Suppressor macrophage treated with lipopolysaccharide for 4 hours (primary cell): ENCODE measurements at regions not wholly inside any gene's neighbourhood (a gene's known extent, or its start where the extent isn't known, plus 50 kb on each side); places are given as distances from the start of the nearest gene placed in this dataset.
A peak's percentile ranks its signal among the peaks of the same experiment; 100 is the strongest.
"Not testable (repeated sequence)": the region's sequence is repeated elsewhere in the genome, so short reads cannot be mapped to it uniquely, and the experiment has no call there.

Experiments
- DNase-seq: peaks from one replicate; pipeline ENCODE4 v3.0.0-alpha.2; 2020

GRCh38 chr3:124043023-124043422 lies 51.1 kb upstream of the ROPN1 start:
- DNase-seq = no peak

GRCh38 chr3:124044956-124045355 lies 53.0 kb upstream of the ROPN1 start:
- no peak for DNase-seq

- DNase-seq = no peak
Measured at GRCh38 chr3:124048967-124049798, 57.3 kb upstream of the ROPN1 start.

- DNase-seq = no peak
Measured at GRCh38 chr3:124051636-124052035, 59.7 kb upstream of the ROPN1 start.

- DNase-seq = no peak
Measured at GRCh38 chr3:124053871-124054270, 61.9 kb upstream of the ROPN1 start.

- no peak for DNase-seq
Measured at GRCh38 chr3:124056846-124057245, 64.9 kb upstream of the ROPN1 start.

- no peak for DNase-seq
Measured at GRCh38 chr3:124057420-124057819, 65.5 kb upstream of the ROPN1 start.

GRCh38 chr3:124059580-124059979 lies 67.7 kb upstream of the ROPN1 start:
- DNase-seq = no peak

GRCh38 chr3:124063197-124063909 lies 71.4 kb upstream of the ROPN1 start:
- no peak for DNase-seq

GRCh38 chr3:124064050-124064449 lies 72.1 kb upstream of the ROPN1 start:
- no peak for DNase-seq

GRCh38 chr3:124066543-124066942 lies 74.6 kb upstream of the ROPN1 start:
- not testable (repeated sequence) for DNase-seq

- not testable (repeated sequence) for DNase-seq
Measured at GRCh38 chr3:124069706-124070105, 77.8 kb upstream of the ROPN1 start.

- not testable (repeated sequence) for DNase-seq
Measured at GRCh38 chr3:124075090-124075489, 83.2 kb upstream of the ROPN1 start.

GRCh38 chr3:124075753-124076152 lies 83.8 kb upstream of the ROPN1 start:
- DNase-seq = no peak

- no peak for DNase-seq
Measured at GRCh38 chr3:124076235-124076634, 84.3 kb upstream of the ROPN1 start.

- DNase-seq = peak; percentile 58
Measured at GRCh38 chr3:124078953-124079911, 87.3 kb upstream of the ROPN1 start.

- DNase-seq = no peak
Measured at GRCh38 chr3:124079912-124080276, 88.0 kb upstream of the ROPN1 start.

- no peak for DNase-seq
Measured at GRCh38 chr3:124082343-124082742, 90.4 kb upstream of the ROPN1 start.

GRCh38 chr3:124084022-124084881 lies 92.3 kb upstream of the ROPN1 start:
- DNase-seq = no peak

- DNase-seq = no peak
Measured at GRCh38 chr3:124088801-124089200, 96.9 kb upstream of the ROPN1 start.

- no peak for DNase-seq
Measured at GRCh38 chr3:124089214-124089613, 97.3 kb upstream of the ROPN1 start.

- no peak for DNase-seq
Measured at GRCh38 chr3:124091716-124092115, 99.8 kb upstream of the ROPN1 start.
